PC-3 (cell line): ENCODE measurements at regions not wholly inside any gene's neighbourhood (a gene's known extent, or its start where the extent isn't known, plus 50 kb on each side); places are given as distances from the start of the nearest gene placed in this dataset.

Experiments
- ATAC-seq: fragments of 200-7000 bp; cut with Tn5 transposase; 2 replicates; pipeline ENCODE4 v1.9.1; 2020; ENCODE audit warnings: mild to moderate bottlenecking, moderate library complexity
- BruUV-seq: library from RNA; stranded (reverse); fragments of 400-500 nt; replicated peaks from 2 replicates; lab custom pipeline; 2021; lab: Mats Ljungman, UMichigan
- CTCF ChIA-PET: fragments of 300-600 bp; sonication (Branson Sonifier 250); formaldehyde crosslinking; loops from one replicate; lab custom pipeline; 2022; ENCODE audit warnings: antibody characterized with exemption; lab: Charles Lee
- POLR2A ChIA-PET: fragments of 300-600 bp; sonication (Branson Sonifier 250); formaldehyde crosslinking; loops from one replicate; lab custom pipeline; 2022; ENCODE audit warnings: antibody characterized with exemption; ENCODE audit not compliant: unreplicated experiment; lab: Charles Lee
- DNase-seq: peaks from one replicate; pipeline ENCODE4 v3.0.0-alpha.2; 2015
- H2AFZ ChIP-seq: fragments of 300-600 bp; sonication (generic); 2 replicates; pipeline ENCODE4 v1.6.0; 2016; ENCODE audit warnings: antibody characterized with exemption, low read length
- H3F3A ChIP-seq: fragments of 300-600 bp; sonication (generic); one replicate; pipeline ENCODE4 v1.6.0; 2017; ENCODE audit warnings: antibody characterized with exemption, low read length, control low read depth, mild to moderate bottlenecking; ENCODE audit not compliant: unreplicated experiment
- H3K27ac ChIP-seq: fragments of 300-600 bp; sonication (generic); 2 replicates; pipeline ENCODE4 v1.5.1; 2016; ENCODE audit warnings: mild to moderate bottlenecking, low read length
- H3K27me3 ChIP-seq: fragments of 300-600 bp; sonication (generic); 2 replicates; pipeline ENCODE4 v1.6.1; 2016; ENCODE audit warnings: low read length, mixed read lengths
- H3K36me3 ChIP-seq: fragments of 300-600 bp; sonication (generic); 2 replicates; pipeline ENCODE4 v1.6.1; 2016; ENCODE audit warnings: low read depth, mixed run types, low read length, mixed read lengths
- H3K4me1 ChIP-seq: fragments of 300-600 bp; sonication (generic); 2 replicates; pipeline ENCODE4 v1.5.1; 2016; ENCODE audit warnings: low read length; ENCODE audit not compliant: insufficient read depth
- H3K4me2 ChIP-seq: fragments of 300-600 bp; sonication (generic); 2 replicates; pipeline ENCODE4 v1.6.0; 2016; ENCODE audit warnings: low read length
- H3K4me3 ChIP-seq: fragments of 300-600 bp; sonication (generic); 2 replicates; pipeline ENCODE4 v1.5.1; 2016; ENCODE audit warnings: mild to moderate bottlenecking, low read length, mixed read lengths
- H3K79me2 ChIP-seq: fragments of 300-600 bp; sonication (generic); 2 replicates; pipeline ENCODE4 v1.6.1; 2017; ENCODE audit warnings: low read length, mixed read lengths
- H3K9ac ChIP-seq: fragments of 300-600 bp; sonication (generic); 2 replicates; pipeline ENCODE4 v1.6.0; 2016; ENCODE audit warnings: mild to moderate bottlenecking, low read length
- H3K9me2 ChIP-seq: fragments of 300-600 bp; sonication (generic); replicated peaks from 2 replicates; pipeline ENCODE4 v1.6.1; 2016; ENCODE audit warnings: mixed run types, low read length, mixed read lengths
- H3K9me3 ChIP-seq: fragments of 300-600 bp; sonication (generic); 2 replicates; pipeline ENCODE4 v1.6.1; 2016; ENCODE audit warnings: low read length, mixed read lengths
- H4K20me1 ChIP-seq: fragments of 300-600 bp; sonication (generic); 2 replicates; pipeline ENCODE4 v1.6.1; 2016; ENCODE audit warnings: low read length, mixed read lengths
- EZH2 ChIP-seq: fragments of 300-600 bp; sonication (generic); IDR thresholded peaks from one replicate; pipeline ENCODE4 v1.6.1; 2017; ENCODE audit warnings: antibody characterized with exemption, mild to moderate bottlenecking, low read length; ENCODE audit not compliant: unreplicated experiment
- EZH2phosphoT487 ChIP-seq: fragments of 300-600 bp; sonication (generic); IDR thresholded peaks from 2 replicates; pipeline ENCODE4 v1.6.1; 2018; ENCODE audit warnings: mild to moderate bottlenecking, antibody characterized with exemption, low read length, borderline replicate concordance
- intact Hi-C: fragments of 100-400 bp; cut with micrococcal nuclease; formaldehyde crosslinking; loops from 2 replicates; pipeline ENCODE4 v1.9.0; 2023
- TF ChIP-seq, protein P1 (sequence below): fragments of 300-600 bp; sonication (generic); conservative IDR thresholded peaks from 2 replicates; pipeline ENCODE4 v1.5.1; 2017; ENCODE audit warnings: antibody characterized with exemption, low read depth, mild to moderate bottlenecking, low read length

DNA sequence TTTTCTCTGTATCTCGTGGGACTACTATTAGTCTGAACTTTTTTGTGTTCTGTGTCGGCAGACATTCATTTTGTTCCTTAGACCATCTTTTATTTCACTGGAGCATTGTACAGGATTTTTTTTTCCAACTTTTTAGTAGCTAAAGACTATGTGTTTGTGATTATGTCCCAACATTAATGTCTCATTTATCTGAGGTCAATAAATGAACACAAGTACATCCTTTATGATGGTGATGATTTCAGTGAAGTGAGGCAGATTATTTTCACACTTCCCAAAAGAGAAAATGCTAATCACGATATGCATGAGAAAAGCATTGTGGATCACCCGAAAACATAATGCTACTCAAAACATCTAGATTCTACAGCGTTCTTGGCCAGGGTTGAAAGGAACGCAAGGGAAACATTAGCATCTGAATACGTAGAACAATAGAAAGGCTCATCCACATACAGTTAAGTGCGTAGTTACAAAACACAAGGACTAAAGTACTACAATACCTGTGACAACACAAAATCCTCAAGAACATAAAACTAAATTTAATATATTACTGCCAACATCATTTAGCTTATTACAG lies 981.7 kb upstream of the NCAM2 start:
- BruUV-seq = no TSS peak
- H3K36me3 ChIP-seq = no peaks in the 10 kb centered on the region
- CTCF ChIA-PET = no interaction called here
- intact Hi-C loops = no loop called here
- no peaks in the 10 kb centered on the region for H3F3A ChIP-seq
- H3K9me3 ChIP-seq = 0 out of 2 replicates have a peak, but pooled peaks cover 11% of the 10 kb centered on the region
- H3K9me2 ChIP-seq = no peaks in the 10 kb centered on the region
- TF ChIP-seq EZH2phosphoT487 (no peak), EZH2 (no peak)
- TF ChIP-seq, protein P1, sequence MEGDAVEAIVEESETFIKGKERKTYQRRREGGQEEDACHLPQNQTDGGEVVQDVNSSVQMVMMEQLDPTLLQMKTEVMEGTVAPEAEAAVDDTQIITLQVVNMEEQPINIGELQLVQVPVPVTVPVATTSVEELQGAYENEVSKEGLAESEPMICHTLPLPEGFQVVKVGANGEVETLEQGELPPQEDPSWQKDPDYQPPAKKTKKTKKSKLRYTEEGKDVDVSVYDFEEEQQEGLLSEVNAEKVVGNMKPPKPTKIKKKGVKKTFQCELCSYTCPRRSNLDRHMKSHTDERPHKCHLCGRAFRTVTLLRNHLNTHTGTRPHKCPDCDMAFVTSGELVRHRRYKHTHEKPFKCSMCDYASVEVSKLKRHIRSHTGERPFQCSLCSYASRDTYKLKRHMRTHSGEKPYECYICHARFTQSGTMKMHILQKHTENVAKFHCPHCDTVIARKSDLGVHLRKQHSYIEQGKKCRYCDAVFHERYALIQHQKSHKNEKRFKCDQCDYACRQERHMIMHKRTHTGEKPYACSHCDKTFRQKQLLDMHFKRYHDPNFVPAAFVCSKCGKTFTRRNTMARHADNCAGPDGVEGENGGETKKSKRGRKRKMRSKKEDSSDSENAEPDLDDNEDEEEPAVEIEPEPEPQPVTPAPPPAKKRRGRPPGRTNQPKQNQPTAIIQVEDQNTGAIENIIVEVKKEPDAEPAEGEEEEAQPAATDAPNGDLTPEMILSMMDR = no peak
- ATAC-seq = no peak
- no peak overlapping the region for H3K4me3 ChIP-seq
- H4K20me1 ChIP-seq = no peaks in the 10 kb centered on the region
- H3K4me1 ChIP-seq = no peaks in the 10 kb centered on the region
- peak overlapping the region; percentile 27; the same call in 1 of the 2 replicates for H2AFZ ChIP-seq
- no peaks in the 10 kb centered on the region; the same call in 1 of the 2 replicates for H3K27me3 ChIP-seq
- no peak overlapping the region for H3K4me2 ChIP-seq
- no peaks in the 10 kb centered on the region for H3K79me2 ChIP-seq
- H3K27ac ChIP-seq = no peak overlapping the region
- no peak overlapping the region for H3K9ac ChIP-seq
- POLR2A ChIA-PET = no interaction called here
- no peak for DNase-seq

DNA sequence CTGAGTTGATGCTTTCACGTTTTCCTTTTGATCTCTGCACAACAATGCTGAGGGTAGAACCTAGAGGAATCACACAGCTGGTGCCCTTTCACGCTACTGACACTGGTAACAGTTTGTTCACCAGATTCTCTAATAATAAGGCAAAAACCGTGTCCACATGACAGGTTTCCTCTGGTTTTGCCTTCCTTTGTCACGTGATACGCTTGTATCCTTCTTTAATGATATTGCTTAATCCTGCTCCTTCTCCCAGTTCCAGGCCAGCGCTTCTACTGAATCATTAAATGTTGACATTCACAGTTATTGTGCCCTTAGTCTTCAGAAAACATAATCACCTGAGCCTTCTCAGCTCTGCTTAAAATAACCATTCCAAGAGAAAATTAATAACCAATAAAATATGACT lies 978.2 kb upstream of the NCAM2 start:
- CTCF ChIA-PET = no interaction called here
- ATAC-seq = no peak
- Histone ChIP-seq H3K36me3 (no peaks in the 10 kb centered on the region), H2AFZ (no peak overlapping the region), H3K27ac (no peak overlapping the region), H4K20me1 (no peaks in the 10 kb centered on the region), H3F3A (no peaks in the 10 kb centered on the region), H3K9ac (no peak overlapping the region), H3K4me3 (no peak overlapping the region), H3K9me2 (no peaks in the 10 kb centered on the region), H3K4me2 (no peak overlapping the region), H3K9me3 (0 out of 2 replicates have a peak, but pooled peaks cover 5% of the 10 kb centered on the region), H3K79me2 (no peaks in the 10 kb centered on the region), H3K27me3 (no peaks in the 10 kb centered on the region; the same call in 1 of the 2 replicates), H3K4me1 (no peaks in the 10 kb centered on the region)
- BruUV-seq = no TSS peak
- no peak for DNase-seq
- TF ChIP-seq EZH2phosphoT487 (no peak), EZH2 (no peak)
- TF ChIP-seq, protein P1 = no peak
- intact Hi-C loops = no loop called here
- POLR2A ChIA-PET = no interaction called here

DNA sequence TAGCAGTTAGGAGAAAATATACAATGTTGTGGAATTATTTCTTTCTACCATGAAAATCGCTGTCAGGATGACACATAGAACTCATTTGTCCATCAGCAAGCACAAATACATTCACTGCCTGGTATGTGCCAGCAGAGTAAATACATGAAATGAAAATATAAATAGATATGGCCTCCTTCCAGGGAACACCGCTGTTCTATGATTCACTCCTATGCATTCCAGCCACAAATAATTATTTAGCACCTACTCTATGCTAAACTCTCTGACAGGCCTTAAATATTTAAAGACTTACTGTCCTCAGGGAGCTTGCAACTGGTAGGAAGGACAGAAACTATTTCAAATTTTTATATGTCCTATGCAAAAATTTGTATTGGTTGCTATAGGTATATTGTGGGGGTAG lies 975.0 kb upstream of the NCAM2 start:
- Histone ChIP-seq H3K4me2 (no peak overlapping the region), H3K27ac (no peak overlapping the region), H3K9ac (no peak overlapping the region), H2AFZ (no peak overlapping the region), H3F3A (no peaks in the 10 kb centered on the region), H3K79me2 (no peaks in the 10 kb centered on the region), H3K36me3 (no peaks in the 10 kb centered on the region), H4K20me1 (no peaks in the 10 kb centered on the region), H3K27me3 (no peaks in the 10 kb centered on the region), H3K4me1 (no peaks in the 10 kb centered on the region), H3K9me2 (no peaks in the 10 kb centered on the region), H3K9me3 (no peaks in the 10 kb centered on the region), H3K4me3 (no peak overlapping the region)
- ATAC-seq (peak; percentile 27; the same call in 1 of the 2 replicates), DNase-seq (peak; percentile 19)
- TF ChIP-seq EZH2phosphoT487 (no peak), EZH2 (no peak)
- TF ChIP-seq, protein P1 = no peak
- BruUV-seq = no TSS peak
- ChIA-PET POLR2A (no interaction called here), CTCF (no interaction called here)
- intact Hi-C loops = no loop called here
